ENCODE measurements at regions not wholly inside any gene's neighbourhood (a gene's known extent, or its start where the extent isn't known, plus 50 kb on each side); places are given as distances from the start of the nearest gene placed in this dataset.

DNA sequence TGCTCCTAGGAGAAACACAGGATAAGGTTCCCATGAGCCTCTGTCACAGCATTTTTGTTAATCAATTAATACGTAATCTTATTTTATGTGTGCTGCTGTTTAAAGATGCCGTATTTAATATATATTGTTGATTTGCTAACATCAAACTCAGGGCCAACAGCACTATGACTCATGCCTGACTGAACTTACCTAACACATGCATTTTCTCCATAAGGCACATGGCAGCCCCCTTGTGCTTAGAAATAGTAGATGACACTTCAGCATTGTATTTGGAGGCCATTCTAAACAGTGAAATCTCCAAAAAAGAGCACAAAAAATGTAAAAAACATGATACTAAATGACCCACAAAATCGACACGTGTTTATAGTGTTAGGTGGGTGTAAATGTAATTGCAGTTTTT, 314.8 kb downstream of the MYCN start:
- DNase-seq (ENCODE audit: extremely low spot score, insufficient read length, low read depth) = no peak
- no peak for FAIRE-seq

DNA sequence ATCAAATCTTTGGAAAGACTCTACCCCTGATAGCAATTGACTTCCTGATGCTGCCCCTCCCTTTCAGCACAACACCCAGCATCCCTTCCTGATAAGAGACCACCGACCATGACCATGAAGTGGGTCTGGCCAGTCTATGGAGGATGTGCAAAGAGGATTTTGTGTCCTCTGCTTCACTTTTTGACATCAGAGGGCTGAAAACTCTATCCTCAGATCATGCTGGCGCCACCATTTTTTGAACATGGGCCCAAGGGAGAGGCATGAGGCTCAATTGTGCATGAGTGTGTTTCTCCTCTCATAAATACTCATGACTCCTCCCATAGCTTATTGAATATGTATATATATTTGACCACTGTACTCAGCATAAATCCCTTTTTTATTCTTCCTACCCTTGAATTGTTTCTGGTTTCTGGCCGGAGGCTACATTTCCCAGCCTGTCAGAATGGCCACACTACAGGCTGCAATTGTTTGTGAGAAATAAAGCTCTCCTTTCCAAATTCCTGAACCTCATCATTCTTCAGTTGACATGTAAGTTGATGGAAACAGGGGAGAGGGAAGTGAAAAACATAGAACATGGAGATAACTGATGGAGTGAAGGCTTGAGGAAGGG, 314.1 kb downstream of the MYCN start:
- no peak for FAIRE-seq
- DNase-seq (ENCODE audit: extremely low spot score, insufficient read length, low read depth) = no peak

DNA sequence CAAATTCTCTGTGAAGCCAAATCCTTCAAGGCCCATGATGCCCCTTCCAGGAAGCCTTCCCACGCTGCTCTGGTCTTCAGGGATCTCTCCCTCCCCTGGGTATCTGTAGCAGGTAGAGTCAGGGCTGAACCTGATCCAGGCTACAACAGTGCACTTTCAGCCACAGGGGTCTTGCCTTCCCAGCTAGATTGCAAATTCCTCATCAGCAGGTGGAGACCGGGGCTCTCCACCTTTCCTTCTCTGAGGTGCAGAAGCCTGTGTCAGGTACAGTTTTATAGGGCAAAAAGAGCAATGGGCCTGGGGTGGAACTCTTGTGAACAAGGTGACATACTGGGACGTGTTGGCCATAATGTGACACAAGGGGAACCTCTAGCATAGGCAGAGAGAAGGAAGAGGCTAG, 312.9 kb downstream of the MYCN start:
- no peak for FAIRE-seq
- DNase-seq (ENCODE audit: extremely low spot score, insufficient read length, low read depth) = no peak

DNA sequence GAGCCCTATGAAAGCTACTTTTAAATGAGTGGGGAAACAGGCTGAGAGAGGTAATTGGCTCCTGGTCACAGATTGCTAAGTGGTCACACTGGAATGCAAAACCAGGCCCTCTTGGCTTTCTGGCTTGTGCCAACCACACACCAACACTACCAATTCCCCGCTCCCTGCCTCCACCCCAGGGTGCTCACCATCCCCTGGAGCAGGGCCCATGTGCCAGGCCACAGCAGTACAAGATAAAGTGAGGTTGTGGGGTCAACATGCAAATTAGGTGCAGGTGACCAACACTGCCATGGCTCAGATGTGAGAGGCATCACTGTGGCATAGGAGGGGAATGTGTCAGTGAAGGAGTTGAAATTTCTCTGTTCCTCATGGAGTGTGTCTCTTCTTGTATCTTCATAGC, 312.5 kb downstream of the MYCN start:
- no peak for FAIRE-seq
- DNase-seq (ENCODE audit: extremely low spot score, insufficient read length, low read depth) = no peak

DNA sequence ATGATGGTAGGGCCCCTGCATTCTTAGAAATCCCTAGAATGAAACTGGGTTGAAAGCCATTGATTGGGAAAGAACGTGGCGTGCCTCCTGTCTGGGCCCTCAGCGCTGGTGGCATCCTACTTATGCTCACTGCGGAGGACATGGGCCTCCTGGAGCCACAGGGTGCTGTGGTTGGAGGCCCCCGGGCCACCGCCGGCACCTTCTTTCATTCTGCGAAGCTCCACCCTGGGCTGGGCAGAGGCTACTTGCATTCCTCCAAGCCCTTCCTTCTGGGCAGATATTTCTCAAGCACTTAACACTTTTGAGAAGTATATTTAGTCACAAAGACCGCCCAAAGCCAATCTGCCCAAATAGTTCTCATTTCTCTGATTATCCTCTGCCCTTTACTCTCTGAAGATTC, 311.9 kb downstream of the MYCN start:
- no peak for FAIRE-seq
- DNase-seq (ENCODE audit: extremely low spot score, insufficient read length, low read depth) = no peak

DNA sequence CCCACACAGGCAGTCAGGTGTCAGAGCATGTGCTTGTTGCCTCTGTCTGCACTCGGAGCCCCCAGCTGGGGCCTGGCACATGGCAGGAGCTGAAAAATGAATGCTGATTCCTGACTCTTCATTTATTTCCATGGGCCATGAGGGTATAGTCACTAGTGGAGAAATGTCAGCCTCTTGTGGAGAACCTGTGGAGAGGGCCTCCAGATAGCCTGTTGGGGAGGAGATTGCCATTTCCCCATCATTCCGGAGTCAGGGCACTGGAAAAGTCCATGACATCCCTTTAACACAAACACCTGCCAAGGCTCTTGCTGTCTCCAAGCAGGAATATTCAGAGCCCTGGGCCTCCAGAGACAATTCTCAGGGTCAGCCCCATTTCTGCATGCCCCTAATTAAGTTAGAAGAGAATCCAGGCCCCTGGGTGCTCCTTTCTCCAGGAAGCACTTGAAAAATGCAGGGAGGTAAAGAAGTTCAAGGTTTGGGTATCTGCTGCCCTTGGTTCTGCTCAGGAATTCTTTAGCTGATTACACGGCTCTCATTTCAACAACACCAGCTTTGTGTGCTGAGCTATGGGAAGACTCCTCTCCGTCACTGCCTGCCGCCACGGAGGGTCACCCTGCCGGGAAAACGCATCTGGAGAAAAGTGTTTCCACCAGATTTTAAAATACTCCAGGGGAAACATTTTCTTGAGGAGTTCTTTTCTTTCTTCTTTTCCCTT, 311.3 kb downstream of the MYCN start:
- DNase-seq (ENCODE audit: extremely low spot score, insufficient read length, low read depth) = no peak
- FAIRE-seq = no peak

DNA sequence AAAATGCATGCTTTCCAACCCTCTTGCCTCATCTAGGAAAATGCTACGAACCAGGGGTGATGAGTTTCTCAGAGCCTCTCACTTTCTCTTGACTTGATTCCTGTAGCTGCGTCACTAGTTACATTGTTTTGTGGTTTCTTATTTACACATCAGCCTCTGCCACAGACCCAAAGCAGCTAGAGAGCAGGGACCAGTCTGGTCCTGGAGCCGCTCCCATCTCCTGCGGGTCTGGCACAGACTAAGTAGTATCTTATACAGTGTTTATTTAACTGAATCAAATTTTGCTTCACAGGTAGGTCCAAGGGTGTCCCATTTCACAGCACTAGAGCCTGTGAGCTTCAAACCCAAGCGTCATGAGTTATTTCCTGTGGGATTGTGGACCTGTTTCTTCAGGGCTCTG, 310.5 kb downstream of the MYCN start:
- no peak for FAIRE-seq

DNA sequence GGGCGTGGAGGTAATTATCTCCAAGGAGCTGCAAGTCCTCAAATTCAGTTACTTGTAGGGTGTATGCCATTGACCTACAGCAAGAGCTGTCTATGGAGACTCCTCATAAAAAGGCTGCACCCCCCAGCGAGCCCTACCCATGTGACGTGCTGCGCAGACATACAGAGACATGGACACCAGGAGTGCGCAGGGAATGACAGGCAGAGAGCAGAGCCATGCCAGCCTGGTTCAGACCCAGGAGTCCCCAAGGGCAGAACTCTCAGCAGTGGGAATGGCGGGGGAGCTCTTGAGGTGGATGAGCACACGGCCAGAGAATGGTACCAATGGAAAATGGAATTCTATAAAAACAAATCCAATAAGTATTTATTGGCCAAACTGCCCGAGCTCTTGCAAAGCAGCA, 310.1 kb downstream of the MYCN start:
- no peak for FAIRE-seq
- DNase-seq (ENCODE audit: extremely low spot score, insufficient read length, low read depth) = no peak

More for the DNA sequence above, 310.5 kb downstream of the MYCN start:
- DNase-seq (ENCODE audit: extremely low spot score, insufficient read length, low read depth) = no peak

DNA sequence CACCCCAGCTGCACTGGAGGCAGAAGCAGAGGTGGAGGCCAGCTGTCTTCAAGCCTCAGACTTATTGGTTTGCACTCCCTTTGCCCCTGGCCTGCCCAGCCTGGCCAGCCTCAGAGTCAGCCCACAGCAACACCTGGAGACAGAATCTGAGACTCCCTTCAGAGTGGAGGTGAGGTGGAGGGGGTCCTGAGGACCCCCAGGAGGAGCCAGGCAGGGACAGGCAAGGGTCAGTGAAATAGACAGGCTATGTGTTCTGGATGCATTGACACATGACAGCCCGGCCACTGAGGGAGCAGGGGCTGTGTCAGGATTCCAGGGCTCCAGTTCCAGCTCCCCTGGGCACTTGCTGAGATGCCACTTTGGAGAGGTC, 309.7 kb downstream of the MYCN start:
- FAIRE-seq = no peak
- DNase-seq (ENCODE audit: extremely low spot score, insufficient read length, low read depth) = no peak

DNA sequence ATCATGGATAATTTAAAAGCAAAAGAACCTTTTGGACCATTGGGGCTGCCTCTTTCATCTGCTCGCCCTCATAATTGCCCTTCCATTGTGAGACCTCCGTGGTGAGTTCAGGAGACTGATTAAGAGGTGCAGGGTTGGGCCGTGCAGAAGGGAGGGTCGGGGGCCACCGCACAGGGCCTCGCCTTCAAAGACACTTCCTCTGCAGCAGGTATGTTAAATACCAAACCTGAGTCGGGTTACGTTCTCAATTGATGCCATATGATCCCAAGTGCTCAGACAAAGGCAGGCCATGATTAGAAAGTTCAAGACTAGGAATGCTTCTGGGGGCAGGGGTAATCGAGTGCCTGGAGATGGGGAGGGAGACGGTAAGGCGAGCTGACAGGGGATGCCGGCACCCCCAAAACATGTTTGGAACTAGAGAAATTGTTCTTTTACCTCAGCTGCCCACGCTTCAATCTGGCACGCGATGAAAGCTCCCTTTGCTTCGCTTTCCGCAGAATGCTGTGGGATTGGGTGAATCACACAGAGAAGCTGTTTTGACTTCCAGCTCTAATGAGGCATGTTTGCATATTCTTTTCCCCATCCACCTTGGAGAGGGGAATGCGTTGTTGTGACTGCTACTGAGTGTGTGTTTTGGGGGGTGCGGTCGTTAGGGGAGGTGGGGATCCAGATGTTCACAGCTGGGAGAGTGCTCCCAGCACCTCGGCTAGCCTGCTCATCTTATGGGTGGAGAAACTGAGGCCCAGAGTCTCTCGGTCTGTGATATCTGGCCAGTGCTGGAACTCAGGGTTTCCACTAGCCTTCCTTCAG, 309.1 kb downstream of the MYCN start:
- DNase-seq (ENCODE audit: extremely low spot score, insufficient read length, low read depth) (no peak), FAIRE-seq (no peak)

DNA sequence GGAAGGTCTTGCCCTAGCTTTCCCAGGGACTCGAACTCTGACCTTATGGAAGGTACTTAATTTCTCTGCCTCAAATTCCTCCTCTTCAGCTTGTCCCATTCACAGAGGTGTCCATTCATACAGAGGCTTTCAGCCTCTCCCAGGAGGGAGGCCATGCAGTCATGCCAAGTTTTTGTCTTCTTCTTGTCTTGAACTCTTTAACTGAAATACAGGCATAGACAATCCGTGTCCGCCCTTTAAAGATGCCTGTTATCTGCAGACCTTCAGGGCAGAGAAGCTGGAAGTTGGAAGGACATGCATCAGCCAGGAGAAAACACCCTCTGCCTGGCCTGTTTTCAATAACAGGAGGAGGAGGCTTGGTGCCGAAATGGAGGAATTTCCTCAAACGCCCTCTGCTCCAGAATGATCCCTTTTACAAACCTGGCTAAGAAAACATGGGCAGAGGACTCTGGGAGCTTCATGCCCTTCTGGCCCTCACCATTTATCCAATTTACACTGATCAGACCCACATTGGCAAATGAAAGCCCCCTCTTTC, 308.3 kb downstream of the MYCN start:
- DNase-seq (ENCODE audit: extremely low spot score, insufficient read length, low read depth) (no peak), FAIRE-seq (no peak)

DNA sequence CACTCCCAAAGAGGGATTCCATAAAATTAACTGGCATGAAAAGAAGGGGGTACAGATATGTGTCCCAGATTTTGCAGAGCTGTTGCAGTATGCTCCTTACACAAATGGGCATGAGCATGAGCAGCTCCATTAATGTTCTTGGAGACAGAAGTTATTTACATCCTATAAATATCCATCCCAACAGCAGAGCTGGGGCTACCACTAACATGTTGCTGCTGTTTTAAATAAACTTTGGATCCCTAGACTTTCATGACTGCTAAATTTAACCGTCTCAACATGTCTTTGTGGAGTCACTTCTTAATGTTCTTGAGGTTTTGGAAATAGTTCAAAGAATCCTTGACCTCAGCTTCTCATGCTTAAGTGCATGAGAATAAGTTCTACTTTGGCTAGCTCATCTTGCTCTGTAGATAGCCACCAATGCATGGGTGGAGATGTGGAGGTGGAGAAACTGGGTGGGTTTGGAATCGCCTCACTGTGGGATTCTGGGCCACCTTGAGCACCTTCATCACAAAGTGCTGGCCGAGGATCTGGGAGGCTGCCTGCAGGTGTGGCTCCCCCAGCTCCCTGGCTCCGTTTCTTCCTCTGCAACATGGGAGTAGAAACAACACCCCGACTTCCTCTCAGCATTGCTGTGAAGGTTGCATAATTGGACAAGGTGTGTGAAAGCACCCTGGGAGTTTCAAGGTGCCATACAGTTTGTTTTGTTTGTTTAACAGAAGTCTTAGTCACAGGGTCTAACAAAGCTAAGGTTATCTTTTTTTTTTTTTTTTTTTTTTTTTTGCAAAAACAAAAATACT, 307.2 kb downstream of the MYCN start:
- no peak for FAIRE-seq
- DNase-seq (ENCODE audit: extremely low spot score, insufficient read length, low read depth) = no peak

DNA sequence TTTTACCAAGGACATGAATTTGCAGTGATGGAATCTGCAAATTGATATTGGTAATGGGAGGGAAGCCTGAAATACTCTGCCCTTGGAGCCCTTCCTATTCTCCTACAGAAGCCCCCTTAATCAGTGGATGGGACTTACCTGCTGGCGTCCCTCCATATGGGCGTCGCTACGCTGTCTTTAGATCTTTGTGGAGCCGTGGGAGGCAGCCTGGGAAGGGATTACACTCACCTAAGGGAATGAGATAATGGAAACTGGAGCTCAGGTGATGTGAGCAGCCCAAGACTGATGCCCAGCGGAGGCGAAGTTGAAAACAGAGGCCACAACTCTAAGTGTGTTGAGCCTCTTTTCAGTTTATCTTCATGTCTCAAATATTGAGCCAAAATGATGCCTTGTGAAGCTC, 306.6 kb downstream of the MYCN start:
- no peak for DNase-seq (ENCODE audit: extremely low spot score, insufficient read length, low read depth)
- no peak for FAIRE-seq

DNA sequence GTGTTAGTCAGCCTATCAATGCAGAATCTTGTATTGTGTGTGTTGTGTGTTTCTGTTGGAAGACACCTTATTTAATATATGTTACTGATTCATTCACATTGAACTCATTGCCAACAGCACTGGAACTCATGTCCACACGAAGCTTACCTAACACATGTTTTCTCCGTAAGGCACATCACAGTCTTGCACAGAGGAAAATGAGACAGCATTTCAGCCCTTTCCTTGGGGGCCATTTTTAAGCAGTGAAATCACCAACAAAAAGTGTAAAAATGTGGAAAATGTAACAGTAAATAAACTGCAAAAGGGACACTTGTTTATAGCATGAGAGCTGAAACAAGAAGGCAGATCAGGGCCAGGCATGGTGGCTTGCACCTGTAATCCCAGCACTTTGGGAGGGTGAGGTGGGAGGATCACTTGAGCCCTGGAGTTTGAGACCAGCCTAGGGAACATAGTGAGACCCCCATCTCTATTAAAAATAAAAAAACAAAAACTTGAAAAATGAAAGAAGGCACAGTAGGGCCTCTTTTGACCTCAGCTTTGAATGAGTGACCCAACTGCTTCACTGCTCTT, 306.0 kb downstream of the MYCN start:
- FAIRE-seq = no peak
- no peak for DNase-seq (ENCODE audit: extremely low spot score, insufficient read length, low read depth)

DNA sequence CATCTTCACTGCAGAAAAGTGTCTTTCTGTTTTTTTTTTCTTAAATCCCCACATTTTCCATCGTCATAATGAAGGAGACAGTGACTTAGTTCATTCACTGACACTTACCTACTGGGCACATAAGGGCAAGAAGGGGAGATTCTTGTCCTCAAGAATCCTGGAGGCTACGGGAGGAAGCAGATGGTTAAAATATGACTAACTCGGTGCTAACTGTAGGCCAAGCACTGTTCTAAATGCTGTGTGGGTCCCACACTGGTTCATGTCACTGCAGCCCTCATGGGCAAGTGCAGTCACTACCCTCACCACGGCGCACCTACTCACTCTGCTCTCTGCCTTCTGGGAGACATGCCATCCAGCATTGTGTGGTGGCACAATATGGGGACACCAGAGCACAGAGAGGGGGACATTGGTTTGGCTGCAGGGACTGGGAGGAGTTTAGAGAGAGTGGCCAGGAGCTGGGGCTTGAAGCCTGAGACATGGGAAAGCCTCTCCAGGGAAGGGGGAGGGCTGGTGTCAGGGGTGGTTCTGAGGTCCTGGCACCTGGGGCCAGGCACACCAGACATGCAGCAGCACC, 305.2 kb downstream of the MYCN start:
- DNase-seq (ENCODE audit: extremely low spot score, insufficient read length, low read depth) = no peak

DNA sequence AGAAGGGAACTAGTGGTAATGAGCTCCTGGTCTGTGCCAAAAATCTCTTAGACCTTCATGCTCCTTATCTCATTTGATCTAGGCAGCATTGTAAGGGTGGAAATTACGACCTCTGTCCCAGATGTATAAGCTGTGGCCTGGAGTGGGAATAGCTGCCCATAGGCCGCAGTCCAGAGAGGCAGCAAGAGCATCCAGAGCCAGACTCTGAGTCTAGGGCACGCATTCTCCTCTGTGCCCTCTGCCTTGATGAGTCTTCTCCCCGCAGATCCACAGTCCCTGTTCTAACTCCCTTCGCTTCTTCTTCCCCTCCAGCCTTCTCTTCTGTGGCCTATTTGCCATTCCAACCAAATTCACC, 304.6 kb downstream of the MYCN start:
- DNase-seq (ENCODE audit: extremely low spot score, insufficient read length, low read depth) (no peak), FAIRE-seq (no peak)

More for the DNA sequence above, 305.2 kb downstream of the MYCN start:
- FAIRE-seq = no peak

DNA sequence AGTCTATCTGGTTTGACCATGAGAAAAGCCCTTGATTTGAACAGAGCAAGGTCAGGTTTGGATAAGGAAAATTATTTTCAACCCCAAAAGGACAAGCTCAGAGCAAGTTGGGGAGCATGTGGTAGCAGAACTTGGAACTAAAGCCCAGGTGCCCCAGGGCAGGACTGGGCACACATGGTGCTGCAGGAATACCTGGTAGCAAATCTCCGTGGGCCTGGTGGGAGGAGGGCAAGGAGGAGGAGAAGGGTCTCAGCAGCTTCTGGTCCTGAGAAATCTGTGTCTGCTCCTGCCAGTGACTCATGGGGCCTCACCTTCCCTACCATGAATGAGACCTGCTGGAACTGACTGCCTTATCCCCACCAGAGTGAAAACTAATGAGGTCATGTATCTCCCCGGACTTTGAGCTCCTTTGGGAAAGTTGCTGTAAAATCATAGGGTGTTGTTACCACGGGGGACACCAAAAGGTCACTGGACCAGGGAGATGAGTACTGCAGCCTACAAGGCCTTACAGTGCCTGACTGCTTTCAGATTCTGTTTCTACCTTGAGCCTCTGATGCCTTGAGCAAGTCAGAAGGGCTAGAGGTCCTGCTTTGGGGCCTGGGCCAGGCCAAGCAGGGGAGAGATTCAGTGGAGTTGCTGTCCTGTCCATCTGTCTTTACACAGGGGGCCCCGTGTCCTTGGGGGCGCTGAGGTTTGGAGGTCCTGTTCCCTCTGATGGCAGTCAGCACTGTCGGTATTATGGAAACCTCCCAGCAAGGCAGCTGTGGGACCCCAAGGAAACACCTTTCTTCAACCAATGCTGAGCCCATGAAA, 304.0 kb downstream of the MYCN start:
- DNase-seq (ENCODE audit: extremely low spot score, insufficient read length, low read depth) = no peak
- no peak for FAIRE-seq

DNA sequence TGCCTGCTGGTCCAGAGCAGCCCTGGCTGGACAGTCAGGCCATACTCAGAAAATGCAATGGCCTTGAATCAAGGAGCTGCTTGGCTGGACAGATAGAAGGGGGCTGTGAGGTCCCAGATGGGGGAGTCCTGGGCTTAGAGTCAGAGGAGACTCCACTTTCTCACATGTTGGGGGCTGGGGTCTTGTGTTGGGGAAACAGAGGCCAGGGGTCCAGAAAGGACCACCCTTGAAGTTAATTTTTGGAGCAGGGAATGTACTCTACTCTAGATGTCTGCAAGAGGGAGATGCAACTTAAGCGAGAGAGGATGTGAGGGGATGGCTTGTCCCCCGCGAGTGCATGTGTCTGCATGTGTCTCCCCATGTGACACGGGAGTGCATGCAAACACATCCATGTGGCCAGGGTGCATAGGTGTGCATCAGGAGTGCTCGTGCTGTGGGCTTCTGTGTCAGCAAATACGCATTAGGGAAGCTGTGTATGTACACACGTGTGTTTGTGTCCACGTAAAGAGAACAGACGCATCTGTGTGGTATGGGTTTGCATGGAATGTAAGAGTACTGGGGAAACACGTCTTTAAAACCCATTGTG, 303.2 kb downstream of the MYCN start:
- FAIRE-seq = no peak
- no peak for DNase-seq (ENCODE audit: extremely low spot score, insufficient read length, low read depth)

DNA sequence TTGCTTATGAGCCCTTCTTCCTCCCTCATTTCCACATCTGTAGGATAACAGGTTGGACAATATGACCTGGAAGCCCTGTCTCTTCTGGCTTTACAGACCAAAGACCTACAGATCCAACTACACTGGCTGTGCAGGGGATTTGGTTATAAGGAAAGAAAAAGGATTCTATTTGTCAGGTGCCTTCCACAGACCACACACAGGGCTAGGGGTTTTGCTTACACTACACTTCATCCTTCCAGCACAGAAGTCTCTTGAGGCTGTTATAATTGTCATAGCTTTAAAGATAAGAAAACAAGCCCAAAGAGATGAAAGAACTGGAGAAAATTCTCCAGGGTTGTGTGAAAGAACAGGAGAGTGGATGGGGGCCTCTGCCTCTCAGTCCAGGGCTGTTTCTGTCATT, 302.6 kb downstream of the MYCN start:
- no peak for DNase-seq (ENCODE audit: extremely low spot score, insufficient read length, low read depth)

More for the DNA sequence above, 302.6 kb downstream of the MYCN start:
- FAIRE-seq = no peak

Data from GM18507 (cell line).